GM12891 (cell line): ENCODE measurements at regions not wholly inside any gene's neighbourhood (a gene's known extent, or its start where the extent isn't known, plus 50 kb on each side); places are given as distances from the start of the nearest gene placed in this dataset.

Experiments used
- PAX5 ChIP-seq: IDR thresholded peaks from 2 replicates; pipeline ENCODE4 v1.6.1; 2011; ENCODE audit warnings: low read length, moderate library complexity, mild to moderate bottlenecking; ENCODE audit not compliant: insufficient read depth, severe bottlenecking
- POLR2A ChIP-seq: IDR thresholded peaks from 2 replicates; pipeline ENCODE4 v1.6.1; 2011; ENCODE audit warnings: low read depth, low read length, control low read depth
- POLR2AphosphoS5 ChIP-seq: IDR thresholded peaks from 2 replicates; pipeline ENCODE4 v1.6.1; 2011; ENCODE audit warnings: low read depth, low read length, control low read depth
- TAF1 ChIP-seq: IDR thresholded peaks from 2 replicates; pipeline ENCODE4 v1.6.1; 2011; ENCODE audit warnings: low read depth, low read length, control low read depth

- no peak for TF ChIP-seq PAX5
- TF ChIP-seq POLR2A, result no peak
- no peak for TF ChIP-seq TAF1
- TF ChIP-seq POLR2AphosphoS5, result no peak
These were observed 95.8 kb downstream of the PERP start for GRCh38 chr6:138011413-138011812.
